Right hindlimb (tissue), 1 donor: ENCODE measurements at regions not wholly inside any gene's neighbourhood (a gene's known extent, or its start where the extent isn't known, plus 50 kb on each side); places are given as distances from the start of the nearest gene placed in this dataset.
"Not testable (repeated sequence)": the region's sequence is repeated elsewhere in the genome, so short reads cannot be mapped to it uniquely, and the experiment has no call there.

Source experiments
- DNase-seq: peaks from one replicate; pipeline ENCODE4 v3.0.0-alpha.2; 2018

GRCh38 chr1:146630302-146630701, 307.8 kb upstream of the NBPF12 start:
- not testable (repeated sequence) for DNase-seq

DNA sequence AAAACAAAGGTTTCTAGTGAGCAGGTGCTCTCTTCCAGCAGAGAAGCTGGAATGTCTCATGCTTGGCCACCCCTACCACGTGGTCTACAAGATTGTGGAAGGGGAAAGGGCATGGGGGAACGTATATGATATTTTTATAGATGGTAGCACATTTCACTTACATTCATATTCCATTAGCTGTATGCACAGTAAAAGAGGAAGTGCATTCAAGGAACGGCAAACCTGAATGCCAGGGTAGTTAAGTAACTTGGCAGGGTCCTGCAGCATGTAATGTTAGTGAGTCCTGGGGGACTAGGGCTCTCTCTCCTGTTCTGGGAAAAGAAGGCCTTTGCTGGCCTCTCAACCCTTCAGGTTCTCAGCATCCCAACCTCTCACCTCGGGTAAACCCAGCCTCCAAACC, 319.5 kb upstream of the NBPF12 start:
- not testable (repeated sequence) for DNase-seq

DNA sequence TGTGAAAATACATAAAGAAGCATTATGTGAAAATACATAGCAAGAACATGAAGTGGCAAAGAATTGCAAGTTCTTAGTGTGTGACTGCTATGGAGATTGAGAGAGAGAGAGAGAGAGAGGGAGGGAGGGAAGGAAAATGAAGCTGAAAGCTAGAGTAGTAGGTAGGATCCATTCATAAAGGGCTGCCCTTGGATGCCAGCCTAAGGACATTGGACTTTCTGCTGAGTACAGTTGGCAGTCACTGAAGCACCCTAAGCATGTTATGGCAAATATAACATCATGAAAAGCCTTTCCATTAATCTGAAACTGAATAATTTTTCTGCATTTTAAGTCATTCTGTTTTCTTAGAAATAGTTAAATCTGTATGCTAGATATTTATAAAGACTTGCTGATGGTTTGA, 333.4 kb upstream of the NBPF12 start:
- not testable (repeated sequence) for DNase-seq

DNA sequence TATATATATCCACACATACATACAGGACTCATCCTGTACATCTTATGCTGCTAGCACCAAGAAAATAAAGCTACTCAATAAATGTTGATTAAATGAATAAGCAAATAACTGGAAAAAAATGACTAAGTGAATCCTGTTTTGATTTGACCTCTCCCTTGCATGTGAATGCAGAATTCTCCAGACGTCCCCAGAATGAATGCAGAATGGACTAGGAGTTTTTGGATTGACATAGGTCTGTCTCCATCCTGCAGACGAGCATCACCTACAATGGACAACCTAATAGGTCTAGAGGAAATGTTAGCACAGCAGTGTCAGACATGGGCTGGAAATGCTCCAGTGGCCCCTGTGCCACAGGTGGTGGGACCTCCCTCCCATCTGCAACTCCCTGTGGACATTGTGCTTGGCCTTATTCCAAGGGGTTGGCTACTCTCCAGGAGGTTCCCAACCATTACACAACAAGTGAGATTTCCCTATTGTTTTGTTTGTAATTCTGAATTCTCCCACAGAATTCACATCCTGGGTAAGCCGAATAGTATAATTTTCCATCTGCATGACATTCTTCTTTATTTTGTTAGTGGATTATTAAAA, 337.3 kb upstream of the NBPF12 start:
- DNase-seq: not testable (repeated sequence)

DNA sequence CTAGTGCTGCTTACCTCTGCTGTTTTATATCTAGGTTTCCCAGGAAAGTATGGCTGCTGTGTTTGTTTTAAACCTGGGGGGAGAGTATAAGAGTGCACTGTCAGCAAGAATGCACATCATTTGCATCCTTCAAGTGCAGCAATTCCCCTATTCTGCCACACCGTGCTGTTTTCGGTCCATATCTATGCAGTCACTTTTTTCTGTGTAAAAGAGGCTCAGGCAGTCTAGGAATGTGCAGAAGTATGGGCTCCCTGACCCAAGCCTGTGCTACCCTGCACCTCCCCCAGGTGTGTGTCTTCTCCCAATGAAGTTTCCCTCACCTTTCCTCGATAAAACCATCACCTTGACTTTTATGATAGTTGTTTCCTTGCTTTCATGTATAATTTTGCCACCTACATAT, 338.2 kb upstream of the NBPF12 start:
- DNase-seq: not testable (repeated sequence)

DNA sequence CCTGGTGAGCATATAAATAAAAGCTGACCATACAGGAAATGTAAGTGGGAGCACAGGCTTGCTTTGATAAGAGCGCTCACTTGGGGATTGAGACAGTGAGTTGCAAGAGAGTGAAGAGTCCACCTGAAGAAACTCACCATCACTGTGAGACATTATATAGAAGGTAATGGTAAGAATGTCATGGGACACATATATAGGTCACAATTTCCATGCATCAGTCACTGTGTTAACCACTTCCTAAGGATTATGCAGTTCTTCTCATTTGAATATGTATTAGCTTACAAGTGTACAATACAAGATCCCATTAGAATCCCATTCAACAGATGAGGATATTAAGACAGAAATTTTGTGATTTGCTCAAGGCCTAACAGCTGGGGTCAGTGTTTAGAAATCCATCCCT, 352.4 kb upstream of the NOTCH2NLA start:
- DNase-seq: not testable (repeated sequence)

DNA sequence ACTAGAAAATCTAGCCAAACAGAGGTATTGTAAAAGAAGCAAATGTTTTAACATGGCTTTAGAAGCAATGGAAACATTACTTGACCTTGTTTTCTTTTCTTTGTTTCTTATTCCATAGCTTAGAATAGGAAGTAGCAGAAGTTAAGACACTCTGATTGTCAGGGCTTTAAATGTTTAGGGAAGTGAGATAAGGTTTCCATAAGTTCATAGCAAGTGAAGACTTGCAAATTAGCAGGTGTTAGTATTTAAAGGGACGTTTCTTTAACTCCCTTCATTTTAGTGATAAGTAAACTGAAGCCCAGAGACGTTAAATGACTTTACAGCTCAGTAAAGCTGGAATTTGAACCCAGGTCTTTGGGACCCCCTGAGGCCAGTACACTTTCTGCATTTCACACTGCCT, 338.7 kb upstream of the NOTCH2NLA start:
- DNase-seq: not testable (repeated sequence)

DNA sequence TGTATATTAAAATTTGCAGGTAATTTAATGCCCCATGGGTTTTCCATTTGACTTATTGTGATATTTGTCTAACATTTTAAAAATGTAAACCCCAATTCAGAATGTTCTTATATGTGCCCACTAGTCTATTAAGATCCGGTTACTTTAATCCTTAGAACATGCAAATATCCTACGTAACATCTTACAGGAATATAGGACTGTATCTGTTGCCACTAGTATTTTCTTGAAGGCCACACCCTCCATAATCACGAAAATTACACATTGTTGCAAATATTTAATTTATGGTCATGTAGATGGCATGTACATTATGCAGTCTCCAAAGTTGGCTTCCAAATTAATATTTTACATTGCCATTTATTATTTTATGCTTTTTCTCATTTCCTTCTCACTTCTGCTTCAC, 329.2 kb upstream of the NOTCH2NLA start:
- not testable (repeated sequence) for DNase-seq

DNA sequence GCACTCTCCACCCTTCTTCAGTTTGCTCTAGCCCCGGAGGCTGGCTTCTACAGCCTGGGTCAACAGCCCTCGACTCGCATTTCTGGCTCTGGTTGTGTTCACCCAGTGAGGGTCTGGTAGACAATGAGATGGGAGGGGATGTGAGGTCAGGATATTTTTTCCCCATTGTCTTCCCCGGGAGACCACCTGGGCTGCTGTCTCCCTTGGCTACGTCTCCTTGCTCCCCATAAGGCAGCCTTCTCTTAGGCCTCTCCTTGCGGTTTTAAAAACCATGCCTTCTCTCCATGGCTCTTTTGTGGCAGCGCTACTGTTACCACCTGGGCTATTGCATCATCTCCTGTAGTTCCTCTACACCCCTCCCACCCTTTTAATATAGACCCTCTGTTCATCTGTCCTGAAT, 327.6 kb upstream of the NOTCH2NLA start:
- not testable (repeated sequence) for DNase-seq

DNA sequence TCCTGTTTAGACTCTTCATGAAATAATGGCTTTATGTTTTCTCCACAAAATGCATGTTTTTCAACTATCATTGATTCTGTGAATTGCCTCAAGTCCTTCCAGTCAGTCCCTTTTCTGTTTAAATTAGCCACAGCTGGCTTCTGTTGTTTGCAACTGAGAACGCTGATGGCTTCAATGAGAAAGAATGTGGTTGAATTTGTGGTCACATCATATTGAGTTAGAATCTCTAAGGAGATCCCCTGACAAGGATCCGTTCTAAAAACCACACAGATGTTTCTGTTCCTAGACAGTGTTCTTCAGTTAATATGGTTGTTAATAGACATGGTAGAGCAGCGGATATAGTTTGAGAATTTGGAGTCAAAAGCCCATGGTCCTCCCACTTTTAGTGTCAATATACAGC, 323.6 kb upstream of the NOTCH2NLA start:
- not testable (repeated sequence) for DNase-seq

GRCh38 chr1:146548684-146549083, 319.9 kb upstream of the NOTCH2NLA start:
- not testable (repeated sequence) for DNase-seq

DNA sequence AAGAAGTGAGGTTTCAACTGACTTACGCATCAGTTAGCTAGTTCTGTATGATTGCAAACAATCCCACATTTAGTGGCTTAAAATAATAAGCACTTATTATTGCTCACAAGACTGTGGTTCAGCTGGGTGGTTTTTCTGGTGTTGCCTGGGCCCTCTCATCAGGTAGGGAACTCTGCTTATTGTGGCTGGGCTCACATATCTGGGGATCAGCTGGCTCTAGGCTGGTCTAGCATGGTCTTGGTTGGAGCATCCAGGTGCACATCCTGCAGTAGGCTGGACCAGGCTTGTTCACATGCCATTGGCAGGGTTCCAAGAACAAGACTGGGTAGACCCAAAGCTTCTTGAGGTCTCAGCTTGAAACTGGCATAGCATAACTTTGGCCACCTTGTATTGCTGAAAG, 317.4 kb upstream of the NOTCH2NLA start:
- not testable (repeated sequence) for DNase-seq

DNA sequence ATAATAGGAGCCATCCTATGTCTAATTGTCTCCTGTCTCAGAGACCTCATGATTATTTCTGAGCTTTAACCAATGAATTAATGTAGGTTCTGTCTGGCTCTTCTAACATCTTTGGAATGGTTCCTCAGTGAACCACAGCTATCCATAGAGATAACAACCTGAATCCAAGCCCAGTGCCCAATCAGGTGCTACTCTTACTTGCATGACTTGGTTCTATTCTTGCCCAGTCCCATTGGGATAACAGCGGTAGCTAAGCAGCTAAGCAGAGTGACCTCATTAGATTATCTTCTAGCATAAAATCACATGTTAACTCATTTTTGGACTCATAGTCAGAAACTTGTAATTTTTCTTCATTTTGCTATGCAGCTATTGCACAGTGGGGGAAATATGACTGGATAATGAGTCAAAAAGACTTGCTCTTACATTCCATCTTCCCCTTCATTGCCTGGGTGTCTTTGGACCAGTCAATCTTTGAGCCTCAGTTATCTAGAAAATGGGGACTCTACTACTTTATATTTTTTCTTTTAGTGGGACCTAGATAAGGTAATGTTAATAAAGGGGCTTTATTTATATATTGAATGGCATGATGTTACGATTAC, 309.1 kb upstream of the NOTCH2NLA start:
- not testable (repeated sequence) for DNase-seq

DNA sequence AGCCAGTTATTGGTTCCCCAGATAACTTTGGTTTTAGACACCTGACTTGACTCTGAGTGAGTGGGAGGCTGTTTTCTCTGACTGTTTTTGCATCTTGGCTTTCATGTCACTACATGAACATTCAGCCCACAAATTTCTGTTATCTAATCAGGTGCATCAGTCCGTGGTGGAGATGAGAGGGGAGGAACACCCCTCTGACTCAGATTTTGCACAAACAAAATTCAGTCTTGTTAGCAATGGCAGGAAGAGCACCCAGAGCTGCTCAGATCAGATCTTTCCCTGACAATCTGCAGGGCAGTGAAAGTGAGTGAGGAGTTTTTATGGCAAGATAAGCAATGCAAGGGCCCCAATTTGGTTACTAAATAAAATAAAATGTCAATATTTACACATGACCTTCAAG, 307.2 kb upstream of the NOTCH2NLA start:
- not testable (repeated sequence) for DNase-seq

DNA sequence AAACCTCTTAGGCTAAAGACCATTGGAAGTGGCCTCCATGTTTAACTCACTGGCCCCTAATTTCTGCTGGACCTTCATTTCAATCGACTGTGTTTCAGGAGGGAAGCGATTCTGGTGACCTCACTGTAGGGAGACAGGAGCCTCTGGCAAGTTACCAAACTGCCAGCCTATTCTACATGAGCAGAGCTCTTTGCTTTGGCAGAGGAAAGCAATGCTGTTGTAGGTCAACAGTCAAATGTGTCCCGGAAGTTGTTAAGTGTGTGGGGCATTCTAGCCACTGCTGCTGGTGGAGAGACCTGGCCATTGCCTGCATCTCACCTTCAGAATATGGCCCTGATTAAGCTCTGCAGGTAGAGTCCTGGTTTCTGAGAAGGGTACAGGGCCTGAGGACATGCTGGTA, 306.8 kb upstream of the NOTCH2NLA start:
- DNase-seq: not testable (repeated sequence)

DNA sequence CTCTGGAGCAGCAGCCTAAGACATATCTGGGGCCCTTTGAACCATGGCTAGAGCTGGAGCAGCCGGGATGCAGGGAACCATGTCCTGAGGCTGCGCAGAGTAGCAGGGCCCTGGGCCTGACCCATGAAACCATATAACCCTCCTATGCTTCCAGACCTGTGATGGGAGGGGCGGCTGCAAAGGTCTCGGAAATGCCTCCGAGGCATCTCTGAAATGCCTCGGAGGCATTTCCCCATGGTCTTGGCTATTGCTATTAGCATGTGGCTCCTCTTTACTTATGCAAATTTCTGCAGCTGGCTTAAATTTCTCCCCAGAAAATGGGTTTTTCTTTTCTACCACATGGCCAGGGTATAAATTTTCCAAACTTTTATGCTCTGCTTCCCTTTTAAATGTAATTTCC, 302.1 kb upstream of the NOTCH2NLA start:
- DNase-seq: not testable (repeated sequence)

GRCh38 chr1:146522812-146523211, 294.0 kb upstream of the NOTCH2NLA start:
- DNase-seq: not testable (repeated sequence)

GRCh38 chr1:146522345-146522744, 293.5 kb upstream of the NOTCH2NLA start:
- not testable (repeated sequence) for DNase-seq

DNA sequence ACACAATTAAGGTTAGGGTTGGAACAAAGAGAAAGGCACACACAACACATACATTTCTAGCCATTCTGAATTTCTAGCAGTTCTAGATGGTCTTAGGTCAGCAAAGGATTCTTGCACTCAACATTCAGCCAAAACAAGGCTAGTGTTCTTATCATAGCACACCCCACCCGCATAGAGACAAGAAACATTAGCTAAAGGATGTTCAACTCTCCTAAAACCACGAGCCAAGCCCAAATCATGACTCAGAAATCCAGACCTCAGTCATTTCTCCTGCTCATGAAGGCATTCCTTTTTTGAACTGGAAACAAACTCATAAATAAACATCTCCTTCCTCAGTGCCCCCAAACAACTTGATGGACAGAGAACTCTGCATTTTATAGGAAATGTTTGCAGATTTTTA, 293.0 kb upstream of the NOTCH2NLA start:
- not testable (repeated sequence) for DNase-seq

DNA sequence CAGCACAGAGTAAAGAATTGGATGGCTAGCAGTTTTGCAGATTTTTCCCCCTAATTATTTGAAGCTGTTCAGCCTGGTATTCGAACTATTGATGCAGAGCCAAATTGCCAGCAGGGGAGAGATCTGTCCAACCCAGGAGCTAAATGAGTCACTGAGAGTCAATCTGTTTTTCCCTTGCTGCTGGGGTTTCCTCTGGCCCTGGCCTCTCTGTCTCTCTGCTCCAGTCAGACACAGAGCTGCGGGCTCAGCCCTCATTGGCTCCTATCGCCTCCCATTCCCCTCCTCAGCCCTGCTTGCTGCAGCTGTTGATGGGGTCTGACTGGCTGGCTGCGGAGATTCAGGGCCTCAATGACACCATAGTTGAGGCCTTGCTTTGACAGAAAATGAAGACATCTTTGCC, 284.9 kb upstream of the NOTCH2NLA start:
- DNase-seq: not testable (repeated sequence)

GRCh38 chr1:146511047-146511777, 282.4 kb upstream of the NOTCH2NLA start:
- not testable (repeated sequence) for DNase-seq

GRCh38 chr1:146510248-146510983, 281.6 kb upstream of the NOTCH2NLA start:
- DNase-seq: not testable (repeated sequence)

- DNase-seq: not testable (repeated sequence)
Observed at GRCh38 chr1:146504121-146504520, 275.3 kb upstream of the NOTCH2NLA start.
